ENCODE measurements at regions not wholly inside any gene's neighbourhood (a gene's known extent, or its start where the extent isn't known, plus 50 kb on each side); places are given as distances from the start of the nearest gene placed in this dataset.

- Histone ChIP-seq H4K20me1 (ENCODE audit: low read depth, low read length) (no peaks in the 10 kb centered on the region), H3K4me2 (ENCODE audit: low read depth, low read length, poor library complexity, severe bottlenecking) (no peak overlapping the region), H3K79me2 (ENCODE audit: insufficient read depth, low read length) (no peaks in the 10 kb centered on the region), H3K4me3 (ENCODE audit: insufficient read depth, low read length, poor library complexity, severe bottlenecking) (no peak overlapping the region), H3K27me3 (ENCODE audit: low read length) (no peaks in the 10 kb centered on the region), H3K27ac (ENCODE audit: low read depth, low read length) (no peak overlapping the region), H3K9ac (ENCODE audit: low read length) (no peak overlapping the region), H3K9me3 (ENCODE audit: insufficient read depth, low read length) (no peaks in the 10 kb centered on the region), H3K36me3 (ENCODE audit: low read length) (no peaks in the 10 kb centered on the region), H2AFZ (ENCODE audit: low read depth, low read length, severe bottlenecking) (no peak overlapping the region), H3F3A (ENCODE audit: insufficient read depth) (no peaks in the 10 kb centered on the region), H3K9me2 (replicated peaks; ENCODE audit: insufficient read depth, low read length) (no peaks in the 10 kb centered on the region)
- TF ChIP-seq CTCF (IDR thresholded peaks at IDR 0.05; ENCODE audit: insufficient read depth, low read length, poor library complexity, severe bottlenecking) (no peak), EZH2phosphoT487 (conservative IDR thresholded peaks at IDR 0.05; ENCODE audit: low read length) (no peak)
Observed at GRCh38 chr15:46129145-46129544, 494.3 kb downstream of the SQOR start.

- H3K9ac ChIP-seq (ENCODE audit: low read length) = no peak overlapping the region
- no peak overlapping the region for H3K4me3 ChIP-seq (ENCODE audit: insufficient read depth, low read length, poor library complexity, severe bottlenecking)
- H3K79me2 ChIP-seq (ENCODE audit: insufficient read depth, low read length) = no peaks in the 10 kb centered on the region
- H3K36me3 ChIP-seq (ENCODE audit: low read length) = no peaks in the 10 kb centered on the region
- no peaks in the 10 kb centered on the region for H4K20me1 ChIP-seq (ENCODE audit: low read depth, low read length)
- no peaks in the 10 kb centered on the region for H3K9me3 ChIP-seq (ENCODE audit: insufficient read depth, low read length)
- TF ChIP-seq CTCF (IDR thresholded peaks at IDR 0.05; ENCODE audit: insufficient read depth, low read length, poor library complexity, severe bottlenecking) = no peak
- no peak overlapping the region for H3K27ac ChIP-seq (ENCODE audit: low read depth, low read length)
- H2AFZ ChIP-seq (ENCODE audit: low read depth, low read length, severe bottlenecking) = no peak overlapping the region
- H3F3A ChIP-seq (ENCODE audit: insufficient read depth) = no peaks in the 10 kb centered on the region
- no peak overlapping the region for H3K4me2 ChIP-seq (ENCODE audit: low read depth, low read length, poor library complexity, severe bottlenecking)
- no peaks in the 10 kb centered on the region for H3K27me3 ChIP-seq (ENCODE audit: low read length)
- no peaks in the 10 kb centered on the region for H3K9me2 ChIP-seq (replicated peaks; ENCODE audit: insufficient read depth, low read length)
Observed at GRCh38 chr15:46131876-46132275, 497.0 kb downstream of the SQOR start.

- Histone ChIP-seq H3K27me3 (ENCODE audit: low read length) (no peaks in the 10 kb centered on the region), H3K4me2 (ENCODE audit: low read depth, low read length, poor library complexity, severe bottlenecking) (no peak overlapping the region), H3K4me3 (ENCODE audit: insufficient read depth, low read length, poor library complexity, severe bottlenecking) (no peak overlapping the region), H3K79me2 (ENCODE audit: insufficient read depth, low read length) (no peaks in the 10 kb centered on the region), H4K20me1 (ENCODE audit: low read depth, low read length) (no peaks in the 10 kb centered on the region), H3K36me3 (ENCODE audit: low read length) (no peaks in the 10 kb centered on the region), H3K9me3 (ENCODE audit: insufficient read depth, low read length) (no peaks in the 10 kb centered on the region), H3K27ac (ENCODE audit: low read depth, low read length) (no peak overlapping the region), H2AFZ (ENCODE audit: low read depth, low read length, severe bottlenecking) (no peak overlapping the region), H3K9me2 (replicated peaks; ENCODE audit: insufficient read depth, low read length) (no peaks in the 10 kb centered on the region), H3F3A (ENCODE audit: insufficient read depth) (no peaks in the 10 kb centered on the region), H3K9ac (ENCODE audit: low read length) (no peak overlapping the region)
- TF ChIP-seq EZH2phosphoT487 (conservative IDR thresholded peaks at IDR 0.05; ENCODE audit: low read length) (no peak), CTCF (IDR thresholded peaks at IDR 0.05; ENCODE audit: insufficient read depth, low read length, poor library complexity, severe bottlenecking) (no peak)
Observed at GRCh38 chr15:46137443-46137842, 502.6 kb downstream of the SQOR start.

- peaks cover 16% of the 10 kb centered on the region; the same call in 1 of the 2 replicates for H3K9me3 ChIP-seq (ENCODE audit: insufficient read depth, low read length)
- no peaks in the 10 kb centered on the region for H3K79me2 ChIP-seq (ENCODE audit: insufficient read depth, low read length)
- no peaks in the 10 kb centered on the region for H3K27me3 ChIP-seq (ENCODE audit: low read length)
- no peak overlapping the region for H3K4me2 ChIP-seq (ENCODE audit: low read depth, low read length, poor library complexity, severe bottlenecking)
- H3F3A ChIP-seq (ENCODE audit: insufficient read depth) = no peaks in the 10 kb centered on the region
- no peak overlapping the region for H2AFZ ChIP-seq (ENCODE audit: low read depth, low read length, severe bottlenecking)
- no peak overlapping the region for H3K9ac ChIP-seq (ENCODE audit: low read length)
- no peaks in the 10 kb centered on the region for H3K9me2 ChIP-seq (replicated peaks; ENCODE audit: insufficient read depth, low read length)
- no peak for TF ChIP-seq EZH2phosphoT487 (conservative IDR thresholded peaks at IDR 0.05; ENCODE audit: low read length)
- H3K4me3 ChIP-seq (ENCODE audit: insufficient read depth, low read length, poor library complexity, severe bottlenecking) = no peak overlapping the region
- no peaks in the 10 kb centered on the region for H3K36me3 ChIP-seq (ENCODE audit: low read length)
- no peak overlapping the region for H3K27ac ChIP-seq (ENCODE audit: low read depth, low read length)
- H4K20me1 ChIP-seq (ENCODE audit: low read depth, low read length) = no peaks in the 10 kb centered on the region
Observed at GRCh38 chr15:46146002-46146401, 511.2 kb downstream of the SQOR start.

Data from SU-DHL-6 (cell line).